ENCODE measurements at regions not wholly inside any gene's neighbourhood (a gene's known extent, or its start where the extent isn't known, plus 50 kb on each side); places are given as distances from the start of the nearest gene placed in this dataset.

- DNase-seq (ENCODE audit: low read depth), result peak; percentile 65
- peaks cover 6% of the 10 kb centered on the region for H3K27me3 Mint-ChIP-seq (ENCODE audit: low read depth, unreplicated experiment)
Observed at GRCh38 chr19:31718032-31718431, 368.8 kb upstream of the TSHZ3 start.

GRCh38 chr19:31718898-31719297 is 369.7 kb upstream of the TSHZ3 start:
- Histone ChIP-seq H3K79me2 (ENCODE audit: insufficient read depth, low read length) (no peaks in the 10 kb centered on the region), H3K9me3 (ENCODE audit: insufficient read depth, low read depth, low read length) (no peaks in the 10 kb centered on the region), H2AFZ (ENCODE audit: low read depth, low read length) (no peak overlapping the region), H4K20me1 (ENCODE audit: insufficient read depth, low read length) (no peaks in the 10 kb centered on the region), H3K27me3 (ENCODE audit: insufficient read depth, low read length) (no peaks in the 10 kb centered on the region), H3K27ac (ENCODE audit: low read depth, low read length) (no peak overlapping the region), H3K36me3 (ENCODE audit: insufficient read depth, low read length) (no peaks in the 10 kb centered on the region), H3K9ac (ENCODE audit: low read length) (no peak overlapping the region), H3K4me2 (ENCODE audit: low read length) (no peak overlapping the region), H3K4me1 (ENCODE audit: insufficient read depth, low read length) (no peaks in the 10 kb centered on the region), H3K4me3 (ENCODE audit: insufficient read depth, low read depth, low read length) (no peak overlapping the region)
- Mint-ChIP-seq H3K27ac (ENCODE audit: unreplicated experiment) (peak overlapping the region; percentile 9), H3K36me3 (ENCODE audit: low read depth, unreplicated experiment) (no peaks in the 10 kb centered on the region), H3K4me1 (ENCODE audit: low read depth, unreplicated experiment) (peaks cover 14% of the 10 kb centered on the region), H3K27me3 (ENCODE audit: low read depth, unreplicated experiment) (no peaks in the 10 kb centered on the region), H3K9me3 (ENCODE audit: unreplicated experiment) (peaks cover 4% of the 10 kb centered on the region), H3K4me3 (ENCODE audit: unreplicated experiment) (no peak overlapping the region)
- TF ChIP-seq, protein P1, sequence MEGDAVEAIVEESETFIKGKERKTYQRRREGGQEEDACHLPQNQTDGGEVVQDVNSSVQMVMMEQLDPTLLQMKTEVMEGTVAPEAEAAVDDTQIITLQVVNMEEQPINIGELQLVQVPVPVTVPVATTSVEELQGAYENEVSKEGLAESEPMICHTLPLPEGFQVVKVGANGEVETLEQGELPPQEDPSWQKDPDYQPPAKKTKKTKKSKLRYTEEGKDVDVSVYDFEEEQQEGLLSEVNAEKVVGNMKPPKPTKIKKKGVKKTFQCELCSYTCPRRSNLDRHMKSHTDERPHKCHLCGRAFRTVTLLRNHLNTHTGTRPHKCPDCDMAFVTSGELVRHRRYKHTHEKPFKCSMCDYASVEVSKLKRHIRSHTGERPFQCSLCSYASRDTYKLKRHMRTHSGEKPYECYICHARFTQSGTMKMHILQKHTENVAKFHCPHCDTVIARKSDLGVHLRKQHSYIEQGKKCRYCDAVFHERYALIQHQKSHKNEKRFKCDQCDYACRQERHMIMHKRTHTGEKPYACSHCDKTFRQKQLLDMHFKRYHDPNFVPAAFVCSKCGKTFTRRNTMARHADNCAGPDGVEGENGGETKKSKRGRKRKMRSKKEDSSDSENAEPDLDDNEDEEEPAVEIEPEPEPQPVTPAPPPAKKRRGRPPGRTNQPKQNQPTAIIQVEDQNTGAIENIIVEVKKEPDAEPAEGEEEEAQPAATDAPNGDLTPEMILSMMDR (IDR thresholded peaks at IDR 0.05; ENCODE audit: insufficient read depth, low read depth, low read length), result no peak
- TF ChIP-seq EZH2 (IDR thresholded peaks at IDR 0.05; ENCODE audit: insufficient read depth, low read length), result no peak
- FAIRE-seq (no peak), DNase-seq (ENCODE audit: low read depth) (peak; percentile 43)

More at GRCh38 chr19:31718032-31718431, 368.8 kb upstream of the TSHZ3 start:
- Histone ChIP-seq H3K79me2 (ENCODE audit: insufficient read depth, low read length) (no peaks in the 10 kb centered on the region), H3K36me3 (ENCODE audit: insufficient read depth, low read length) (no peaks in the 10 kb centered on the region), H2AFZ (ENCODE audit: low read depth, low read length) (no peak overlapping the region), H3K4me3 (ENCODE audit: insufficient read depth, low read depth, low read length) (no peak overlapping the region), H3K4me2 (ENCODE audit: low read length) (no peak overlapping the region), H3K27me3 (ENCODE audit: insufficient read depth, low read length) (no peaks in the 10 kb centered on the region), H3K9me3 (ENCODE audit: insufficient read depth, low read depth, low read length) (no peaks in the 10 kb centered on the region), H3K4me1 (ENCODE audit: insufficient read depth, low read length) (no peaks in the 10 kb centered on the region), H4K20me1 (ENCODE audit: insufficient read depth, low read length) (no peaks in the 10 kb centered on the region), H3K9ac (ENCODE audit: low read length) (no peak overlapping the region), H3K27ac (ENCODE audit: low read depth, low read length) (no peak overlapping the region)
- TF ChIP-seq, protein P1 (IDR thresholded peaks at IDR 0.05; ENCODE audit: insufficient read depth, low read depth, low read length), result no peak
- TF ChIP-seq EZH2 (IDR thresholded peaks at IDR 0.05; ENCODE audit: insufficient read depth, low read length), result no peak
- Mint-ChIP-seq H3K27ac (ENCODE audit: unreplicated experiment) (no peak overlapping the region), H3K4me3 (ENCODE audit: unreplicated experiment) (no peak overlapping the region), H3K9me3 (ENCODE audit: unreplicated experiment) (peaks cover 4% of the 10 kb centered on the region), H3K4me1 (ENCODE audit: low read depth, unreplicated experiment) (peaks cover 14% of the 10 kb centered on the region), H3K36me3 (ENCODE audit: low read depth, unreplicated experiment) (no peaks in the 10 kb centered on the region)
- no peak for FAIRE-seq

- Histone ChIP-seq H3K27me3 (ENCODE audit: insufficient read depth, low read length) (no peaks in the 10 kb centered on the region), H4K20me1 (ENCODE audit: insufficient read depth, low read length) (no peaks in the 10 kb centered on the region), H3K36me3 (ENCODE audit: insufficient read depth, low read length) (no peaks in the 10 kb centered on the region), H3K27ac (ENCODE audit: low read depth, low read length) (no peak overlapping the region), H2AFZ (ENCODE audit: low read depth, low read length) (no peak overlapping the region), H3K79me2 (ENCODE audit: insufficient read depth, low read length) (no peaks in the 10 kb centered on the region), H3K9ac (ENCODE audit: low read length) (no peak overlapping the region), H3K4me3 (ENCODE audit: insufficient read depth, low read depth, low read length) (no peak overlapping the region), H3K4me1 (ENCODE audit: insufficient read depth, low read length) (no peaks in the 10 kb centered on the region), H3K9me3 (ENCODE audit: insufficient read depth, low read depth, low read length) (no peaks in the 10 kb centered on the region), H3K4me2 (ENCODE audit: low read length) (no peak overlapping the region)
- H3K27me3 Mint-ChIP-seq (ENCODE audit: low read depth, unreplicated experiment), result no peaks in the 10 kb centered on the region
- TF ChIP-seq, protein P1 (IDR thresholded peaks at IDR 0.05; ENCODE audit: insufficient read depth, low read depth, low read length), result no peak
- TF ChIP-seq EZH2 (IDR thresholded peaks at IDR 0.05; ENCODE audit: insufficient read depth, low read length), result no peak
- no peak overlapping the region for H3K27ac Mint-ChIP-seq (ENCODE audit: unreplicated experiment)
- FAIRE-seq (no peak), DNase-seq (ENCODE audit: low read depth) (peak; percentile 12)
- no peaks in the 10 kb centered on the region for H3K36me3 Mint-ChIP-seq (ENCODE audit: low read depth, unreplicated experiment)
- H3K9me3 Mint-ChIP-seq (ENCODE audit: unreplicated experiment), result peaks cover 5% of the 10 kb centered on the region
- peaks cover 2% of the 10 kb centered on the region for H3K4me1 Mint-ChIP-seq (ENCODE audit: low read depth, unreplicated experiment)
- no peak overlapping the region for H3K4me3 Mint-ChIP-seq (ENCODE audit: unreplicated experiment)
Observed at GRCh38 chr19:31723101-31723500, 373.9 kb upstream of the TSHZ3 start.

All from astrocyte (in vitro differentiated cells and primary cell).